HG03565 (cell line): ENCODE measurements at regions not wholly inside any gene's neighbourhood (a gene's known extent, or its start where the extent isn't known, plus 50 kb on each side); places are given as distances from the start of the nearest gene placed in this dataset.

ENCODE experiments used
- ATAC-seq: cut with Tn5 transposase; IDR thresholded peaks from one replicate; pipeline ENCODE4 v1.9.1; 2021; ENCODE audit warnings: mild to moderate bottlenecking, moderate library complexity; ENCODE audit not compliant: unreplicated experiment

GRCh38 chr2:126990200-126990599 is 91.5 kb downstream of the TEX51 start:
- no peak for ATAC-seq

- ATAC-seq, result no peak
Measured at GRCh38 chr2:126990605-126991532, 92.2 kb downstream of the TEX51 start.

GRCh38 chr2:126994340-126994777 is 95.7 kb downstream of the TEX51 start:
- ATAC-seq, result no peak

- ATAC-seq, result no peak
Measured at GRCh38 chr2:126995621-126996377, 97.1 kb downstream of the TEX51 start.

- ATAC-seq, result no peak
Measured at GRCh38 chr2:126996378-126996699, 97.6 kb downstream of the TEX51 start.
